ENCODE measurements at regions not wholly inside any gene's neighbourhood (a gene's known extent, or its start where the extent isn't known, plus 50 kb on each side); places are given as distances from the start of the nearest gene placed in this dataset.
"Not testable (repeated sequence)": the region's sequence is repeated elsewhere in the genome, so short reads cannot be mapped to it uniquely, and the experiment has no call there.

GRCh38 chrX:110512341-110512740 is 153.7 kb downstream of the RTL9 start:
- no peak for DNase-seq (ENCODE audit: low read depth)

- DNase-seq (ENCODE audit: low read depth), result no peak
Measured at GRCh38 chrX:110514509-110514908, 155.9 kb downstream of the RTL9 start.

- no peak for DNase-seq (ENCODE audit: low read depth)
Measured at GRCh38 chrX:110519501-110519900, 160.9 kb downstream of the RTL9 start.

- DNase-seq (ENCODE audit: low read depth), result no peak
Measured at GRCh38 chrX:110519906-110520452, 161.3 kb downstream of the RTL9 start.

- DNase-seq (ENCODE audit: low read depth), result not testable (repeated sequence)
Measured at GRCh38 chrX:110520652-110521051, 162.0 kb downstream of the RTL9 start.

GRCh38 chrX:110531873-110532580 is 173.4 kb downstream of the RTL9 start:
- DNase-seq (ENCODE audit: low read depth), result no peak

GRCh38 chrX:110532581-110532931 is 173.9 kb downstream of the RTL9 start:
- no peak for DNase-seq (ENCODE audit: low read depth)

GRCh38 chrX:110536816-110537215 is 178.2 kb downstream of the RTL9 start:
- no peak for DNase-seq (ENCODE audit: low read depth)

- no peak for DNase-seq (ENCODE audit: low read depth)
Measured at GRCh38 chrX:110541266-110541665, 182.6 kb downstream of the RTL9 start.

GRCh38 chrX:110550854-110551253 is 192.2 kb downstream of the RTL9 start:
- DNase-seq (ENCODE audit: low read depth), result not testable (repeated sequence)

- no peak for DNase-seq (ENCODE audit: low read depth)
Measured at GRCh38 chrX:110557864-110558263, 199.2 kb downstream of the RTL9 start.

GRCh38 chrX:110558406-110558805 is 199.8 kb downstream of the RTL9 start:
- no peak for DNase-seq (ENCODE audit: low read depth)

GRCh38 chrX:110561034-110561433 is 202.4 kb downstream of the RTL9 start:
- no peak for DNase-seq (ENCODE audit: low read depth)

- no peak for DNase-seq (ENCODE audit: low read depth)
Measured at GRCh38 chrX:110563282-110563681, 204.6 kb downstream of the RTL9 start.

- DNase-seq (ENCODE audit: low read depth), result no peak
Measured at GRCh38 chrX:110568441-110568840, 209.8 kb downstream of the RTL9 start.

- DNase-seq (ENCODE audit: low read depth), result no peak
Measured at GRCh38 chrX:110569506-110569905, 210.9 kb downstream of the RTL9 start.

- DNase-seq (ENCODE audit: low read depth), result no peak
Measured at GRCh38 chrX:110578270-110578669, 217.3 kb downstream of the CHRDL1 start.

- DNase-seq (ENCODE audit: low read depth), result no peak
Measured at GRCh38 chrX:110584083-110584482, 211.5 kb downstream of the CHRDL1 start.

- no peak for DNase-seq (ENCODE audit: low read depth)
Measured at GRCh38 chrX:110588164-110588563, 207.5 kb downstream of the CHRDL1 start.

- no peak for DNase-seq (ENCODE audit: low read depth)
Measured at GRCh38 chrX:110588853-110589252, 206.8 kb downstream of the CHRDL1 start.

- no peak for DNase-seq (ENCODE audit: low read depth)
Measured at GRCh38 chrX:110600745-110601310, 194.8 kb downstream of the CHRDL1 start.

- no peak for DNase-seq (ENCODE audit: low read depth)
Measured at GRCh38 chrX:110614596-110614995, 181.0 kb downstream of the CHRDL1 start.

Measured in T follicular helper cell (primary cell).